Uterus (tissue), 2 donors: ENCODE measurements at regions not wholly inside any gene's neighbourhood (a gene's known extent, or its start where the extent isn't known, plus 50 kb on each side); places are given as distances from the start of the nearest gene placed in this dataset.

Source experiments
- POLR2A ChIP-seq, 2 donors: fragments of 450-650 bp; IDR thresholded peaks; one replicate each; pipeline ENCODE4 v1.6.1; 2016; ENCODE audit warnings: antibody characterized with exemption in 2 of 2, mild to moderate bottlenecking in 1 of 2, moderate library complexity in 1 of 2
- TF ChIP-seq, protein P1 (sequence below), 4 experiments: fragments of 200-600 bp in 2 of 4; fragments of 450-650 bp in 2 of 4; sonication (generic) in 2 of 4; IDR thresholded peaks; one replicate each; pipeline ENCODE4 v1.5.1; 2016 to 2019; ENCODE audit warnings: antibody characterized with exemption in 4 of 4, mild to moderate bottlenecking in 2 of 4, moderate library complexity in 1 of 4

DNA sequence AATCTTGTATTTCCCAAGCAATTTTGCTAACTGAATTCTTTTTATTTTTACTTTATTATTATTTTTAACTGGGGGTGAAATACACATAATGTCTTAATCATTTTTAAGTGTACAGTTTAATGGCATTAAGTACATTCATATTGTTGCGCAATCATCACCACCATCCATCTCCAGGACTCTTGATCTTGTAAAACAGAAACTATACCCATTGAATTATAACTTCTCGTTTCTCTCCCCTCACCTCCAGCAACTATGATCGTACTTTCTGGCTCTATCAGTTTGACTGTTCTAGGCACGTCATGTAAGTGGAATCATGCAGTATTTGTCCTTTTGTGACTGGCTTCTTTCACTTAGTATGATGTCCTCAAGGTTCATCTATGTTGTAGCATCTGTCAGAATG, 108.8 kb downstream of the ARL5B start:
- TF ChIP-seq, protein P1, sequence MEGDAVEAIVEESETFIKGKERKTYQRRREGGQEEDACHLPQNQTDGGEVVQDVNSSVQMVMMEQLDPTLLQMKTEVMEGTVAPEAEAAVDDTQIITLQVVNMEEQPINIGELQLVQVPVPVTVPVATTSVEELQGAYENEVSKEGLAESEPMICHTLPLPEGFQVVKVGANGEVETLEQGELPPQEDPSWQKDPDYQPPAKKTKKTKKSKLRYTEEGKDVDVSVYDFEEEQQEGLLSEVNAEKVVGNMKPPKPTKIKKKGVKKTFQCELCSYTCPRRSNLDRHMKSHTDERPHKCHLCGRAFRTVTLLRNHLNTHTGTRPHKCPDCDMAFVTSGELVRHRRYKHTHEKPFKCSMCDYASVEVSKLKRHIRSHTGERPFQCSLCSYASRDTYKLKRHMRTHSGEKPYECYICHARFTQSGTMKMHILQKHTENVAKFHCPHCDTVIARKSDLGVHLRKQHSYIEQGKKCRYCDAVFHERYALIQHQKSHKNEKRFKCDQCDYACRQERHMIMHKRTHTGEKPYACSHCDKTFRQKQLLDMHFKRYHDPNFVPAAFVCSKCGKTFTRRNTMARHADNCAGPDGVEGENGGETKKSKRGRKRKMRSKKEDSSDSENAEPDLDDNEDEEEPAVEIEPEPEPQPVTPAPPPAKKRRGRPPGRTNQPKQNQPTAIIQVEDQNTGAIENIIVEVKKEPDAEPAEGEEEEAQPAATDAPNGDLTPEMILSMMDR (IDR thresholded peaks at IDR 0.05) = no peak
- no peak for TF ChIP-seq POLR2A (IDR thresholded peaks at IDR 0.05)
